Upper lobe of left lung (tissue), 4 donors: ENCODE measurements at regions not wholly inside any gene's neighbourhood (a gene's known extent, or its start where the extent isn't known, plus 50 kb on each side); places are given as distances from the start of the nearest gene placed in this dataset.

Experiments used
- EP300 ChIP-seq, 4 donors: sonication (generic); formaldehyde crosslinking; IDR thresholded peaks; one replicate each; pipeline ENCODE4 v1.5.1; 2017; ENCODE audit warnings: antibody characterized with exemption in 4 of 4, control low read depth in 2 of 4
- POLR2A ChIP-seq, 4 donors: fragments of 450-650 bp; IDR thresholded peaks; one replicate each; pipeline ENCODE4 v1.5.1; 2016 to 2017; ENCODE audit warnings: antibody characterized with exemption in 4 of 4, mild to moderate bottlenecking in 2 of 4
- POLR2AphosphoS5 ChIP-seq, 2 donors: sonication (generic); formaldehyde crosslinking; IDR thresholded peaks; one replicate each; pipeline ENCODE4 v1.5.1; 2017; ENCODE audit warnings: antibody characterized with exemption in 2 of 2
- TF ChIP-seq, protein P1 (sequence below), 6 experiments: fragments of 450-650 bp in 4 of 6; fragments of 200-600 bp in 2 of 6; sonication (generic) in 2 of 6; IDR thresholded peaks; one replicate each; pipeline ENCODE4 v1.5.1; 2016 to 2019; ENCODE audit warnings: antibody characterized with exemption in 6 of 6

- TF ChIP-seq, protein P1, sequence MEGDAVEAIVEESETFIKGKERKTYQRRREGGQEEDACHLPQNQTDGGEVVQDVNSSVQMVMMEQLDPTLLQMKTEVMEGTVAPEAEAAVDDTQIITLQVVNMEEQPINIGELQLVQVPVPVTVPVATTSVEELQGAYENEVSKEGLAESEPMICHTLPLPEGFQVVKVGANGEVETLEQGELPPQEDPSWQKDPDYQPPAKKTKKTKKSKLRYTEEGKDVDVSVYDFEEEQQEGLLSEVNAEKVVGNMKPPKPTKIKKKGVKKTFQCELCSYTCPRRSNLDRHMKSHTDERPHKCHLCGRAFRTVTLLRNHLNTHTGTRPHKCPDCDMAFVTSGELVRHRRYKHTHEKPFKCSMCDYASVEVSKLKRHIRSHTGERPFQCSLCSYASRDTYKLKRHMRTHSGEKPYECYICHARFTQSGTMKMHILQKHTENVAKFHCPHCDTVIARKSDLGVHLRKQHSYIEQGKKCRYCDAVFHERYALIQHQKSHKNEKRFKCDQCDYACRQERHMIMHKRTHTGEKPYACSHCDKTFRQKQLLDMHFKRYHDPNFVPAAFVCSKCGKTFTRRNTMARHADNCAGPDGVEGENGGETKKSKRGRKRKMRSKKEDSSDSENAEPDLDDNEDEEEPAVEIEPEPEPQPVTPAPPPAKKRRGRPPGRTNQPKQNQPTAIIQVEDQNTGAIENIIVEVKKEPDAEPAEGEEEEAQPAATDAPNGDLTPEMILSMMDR (IDR thresholded peaks at IDR 0.05), result no peak
- TF ChIP-seq POLR2AphosphoS5 (IDR thresholded peaks at IDR 0.05) (no peak), EP300 (IDR thresholded peaks at IDR 0.05) (no peak), POLR2A (IDR thresholded peaks at IDR 0.05) (no peak)
Measured at GRCh38 chr5:168125445-168126199, 165.8 kb upstream of the WWC1 start.
